Keratinocyte (primary cell): ENCODE measurements at regions not wholly inside any gene's neighbourhood (a gene's known extent, or its start where the extent isn't known, plus 50 kb on each side); places are given as distances from the start of the nearest gene placed in this dataset.
A peak's percentile ranks its signal among the peaks of the same experiment; 100 is the strongest.

Experiments
- DNase-seq: peaks from one replicate; pipeline ENCODE4 v3.0.0-alpha.2; 2011; ENCODE audit warnings: low read depth, missing footprints, low spot score
- FAIRE-seq: peaks from 2 replicates; lab custom pipeline; 2011; peaks lifted over from hg19 to GRCh38; lab: Jason Lieb, UNC
- H2AFZ ChIP-seq: 2 replicates; pipeline ENCODE4 v1.6.0; 2012; ENCODE audit warnings: low read length, control low read depth, inconsistent platforms; ENCODE audit not compliant: control insufficient read depth
- H3K27ac ChIP-seq: 2 replicates; pipeline ENCODE4 v1.5.1; 2011; ENCODE audit warnings: low read length; ENCODE audit not compliant: control insufficient read depth, insufficient read depth
- H3K27me3 ChIP-seq: 3 replicates; pipeline ENCODE4 v1.6.0; 2011; ENCODE audit warnings: low read length; ENCODE audit not compliant: control insufficient read depth, insufficient read depth; ENCODE audit errors: extremely low read depth
- H3K36me3 ChIP-seq, 2 experiments: 2 replicates in 1 of 2; 3 replicates in 1 of 2; pipeline ENCODE4 v1.5.1; 2011; ENCODE audit warnings: low read length in 2 of 2, mild to moderate bottlenecking in 1 of 2; ENCODE audit not compliant: control insufficient read depth in 2 of 2, insufficient read depth in 2 of 2; ENCODE audit errors: extremely low read depth in 1 of 2
- H3K4me1 ChIP-seq: 3 replicates; pipeline ENCODE4 v1.5.1; 2011; ENCODE audit warnings: low read length; ENCODE audit not compliant: control insufficient read depth, insufficient read depth; ENCODE audit errors: extremely low read depth
- H3K4me2 ChIP-seq: 3 replicates; pipeline ENCODE4 v1.6.0; 2011; ENCODE audit warnings: low read depth, low read length; ENCODE audit not compliant: control insufficient read depth, insufficient read depth; ENCODE audit errors: extremely low read depth
- H3K4me3 ChIP-seq, 3 experiments: fragments of 200-600 bp in 1 of 3; sonication (generic) in 1 of 3; 2 replicates in 2 of 3; 3 replicates in 1 of 3; pipeline ENCODE4 v1.5.1; 2011 to 2016; ENCODE audit warnings: low read length in 3 of 3, mild to moderate bottlenecking in 3 of 3, control low read depth in 2 of 3, inconsistent platforms in 1 of 3, low read depth in 1 of 3, mixed read lengths in 1 of 3, mixed run types in 1 of 3, moderate library complexity in 1 of 3; ENCODE audit not compliant: control insufficient read depth in 2 of 3, insufficient read depth in 2 of 3; ENCODE audit errors: extremely low read depth in 1 of 3
- H3K79me2 ChIP-seq: 2 replicates; pipeline ENCODE4 v1.6.0; 2012; ENCODE audit warnings: low read length; ENCODE audit not compliant: control insufficient read depth, insufficient read depth
- H3K9ac ChIP-seq: 3 replicates; pipeline ENCODE4 v1.6.0; 2011; ENCODE audit warnings: low read length; ENCODE audit not compliant: control insufficient read depth, insufficient read depth; ENCODE audit errors: extremely low read depth
- H3K9me1 ChIP-seq: 3 replicates; pipeline ENCODE4 v1.6.0; 2011; ENCODE audit warnings: low read length; ENCODE audit not compliant: control insufficient read depth, insufficient read depth; ENCODE audit errors: extremely low read depth
- H3K9me3 ChIP-seq: 2 replicates; pipeline ENCODE4 v1.5.1; 2012; ENCODE audit warnings: low read depth, low read length; ENCODE audit not compliant: control insufficient read depth
- H4K20me1 ChIP-seq: 3 replicates; pipeline ENCODE4 v1.6.0; 2011; ENCODE audit warnings: low read length; ENCODE audit not compliant: control insufficient read depth, insufficient read depth; ENCODE audit errors: extremely low read depth
- EZH2 ChIP-seq: IDR thresholded peaks from one replicate; pipeline ENCODE4 v1.6.1; 2012; ENCODE audit warnings: inconsistent platforms, mild to moderate bottlenecking, low read length, moderate library complexity
- dilution Hi-C: fragments of 300-500 bp; cut with MboI; formaldehyde crosslinking; loops from one replicate; pipeline ENCODE4 v1.7.0; 2020; ENCODE audit warnings: low sequenced_read_pairs; ENCODE audit not compliant: extremely low pct_ligation_motif_present
- TF ChIP-seq, protein P1 (sequence below), 3 experiments: IDR thresholded peaks in 1 of 3; conservative IDR thresholded peaks in 1 of 3; optimal IDR thresholded peaks in 1 of 3; 2 replicates in 2 of 3; 3 replicates in 1 of 3; pipeline versions ENCODE3 to v1.5.1; 2011; ENCODE audit warnings: low read length in 3 of 3, mild to moderate bottlenecking in 3 of 3, moderate library complexity in 2 of 3, control low read depth in 1 of 3, inconsistent platforms in 1 of 3; ENCODE audit not compliant: insufficient read depth in 2 of 3; ENCODE audit errors: extremely low read depth in 1 of 3

DNA sequence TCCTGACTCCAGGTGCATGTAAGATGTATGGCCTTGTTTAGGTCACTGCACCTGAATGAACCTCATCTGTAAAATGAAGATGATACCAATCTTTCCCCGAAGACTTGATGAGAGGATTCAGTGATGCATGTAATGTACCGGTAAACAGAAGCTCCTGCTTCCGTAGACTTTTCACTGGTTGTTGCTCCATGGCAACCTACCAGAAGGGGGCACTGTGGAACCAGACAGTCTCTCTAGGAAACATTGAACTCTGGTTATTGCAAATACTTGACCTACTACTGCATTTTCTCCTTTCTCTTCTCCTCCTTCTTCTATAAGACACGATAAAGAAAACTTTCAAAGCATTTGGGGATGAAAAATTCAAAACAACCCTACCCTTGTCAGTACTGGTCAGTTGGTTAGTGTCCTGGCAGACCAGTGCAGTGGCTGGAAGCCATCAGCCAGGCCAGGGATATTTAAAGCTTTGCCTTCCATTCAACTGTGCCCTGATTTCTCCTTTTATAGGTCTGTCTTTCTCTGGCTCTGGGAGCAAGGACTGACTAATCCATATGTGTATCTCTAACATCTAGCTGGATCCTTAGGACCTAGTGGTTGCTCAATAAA, 667.4 kb upstream of the SALL1 start:
- Histone ChIP-seq H3K27ac (no peak overlapping the region), H3K79me2 (no peaks in the 10 kb centered on the region), H3K27me3 (no peaks in the 10 kb centered on the region), H3K9me1 (no peaks in the 10 kb centered on the region), H3K9ac (no peak overlapping the region), H2AFZ (no peak overlapping the region), H3K4me1 (no peaks in the 10 kb centered on the region), H3K4me2 (no peak overlapping the region), H3K9me3 (no peaks in the 10 kb centered on the region), H3K36me3 (no peaks in the 10 kb centered on the region), H4K20me1 (no peaks in the 10 kb centered on the region), H3K4me3 (no peak overlapping the region)
- FAIRE-seq = peak; percentile 84
- no peak for DNase-seq
- TF ChIP-seq, protein P1, sequence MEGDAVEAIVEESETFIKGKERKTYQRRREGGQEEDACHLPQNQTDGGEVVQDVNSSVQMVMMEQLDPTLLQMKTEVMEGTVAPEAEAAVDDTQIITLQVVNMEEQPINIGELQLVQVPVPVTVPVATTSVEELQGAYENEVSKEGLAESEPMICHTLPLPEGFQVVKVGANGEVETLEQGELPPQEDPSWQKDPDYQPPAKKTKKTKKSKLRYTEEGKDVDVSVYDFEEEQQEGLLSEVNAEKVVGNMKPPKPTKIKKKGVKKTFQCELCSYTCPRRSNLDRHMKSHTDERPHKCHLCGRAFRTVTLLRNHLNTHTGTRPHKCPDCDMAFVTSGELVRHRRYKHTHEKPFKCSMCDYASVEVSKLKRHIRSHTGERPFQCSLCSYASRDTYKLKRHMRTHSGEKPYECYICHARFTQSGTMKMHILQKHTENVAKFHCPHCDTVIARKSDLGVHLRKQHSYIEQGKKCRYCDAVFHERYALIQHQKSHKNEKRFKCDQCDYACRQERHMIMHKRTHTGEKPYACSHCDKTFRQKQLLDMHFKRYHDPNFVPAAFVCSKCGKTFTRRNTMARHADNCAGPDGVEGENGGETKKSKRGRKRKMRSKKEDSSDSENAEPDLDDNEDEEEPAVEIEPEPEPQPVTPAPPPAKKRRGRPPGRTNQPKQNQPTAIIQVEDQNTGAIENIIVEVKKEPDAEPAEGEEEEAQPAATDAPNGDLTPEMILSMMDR (optimal IDR thresholded peaks at IDR 0.05 in 1 of 3, IDR thresholded peaks at IDR 0.05 in 1 of 3, conservative IDR thresholded peaks at IDR 0.05 in 1 of 3; ENCODE audit: extremely low read depth in 1 of 3, insufficient read depth in 2 of 3, low read length in 3 of 3) = peak; percentile 75 to 86 (median 79)
- TF ChIP-seq EZH2 = no peak
- dilution Hi-C loops = no loop called here

DNA sequence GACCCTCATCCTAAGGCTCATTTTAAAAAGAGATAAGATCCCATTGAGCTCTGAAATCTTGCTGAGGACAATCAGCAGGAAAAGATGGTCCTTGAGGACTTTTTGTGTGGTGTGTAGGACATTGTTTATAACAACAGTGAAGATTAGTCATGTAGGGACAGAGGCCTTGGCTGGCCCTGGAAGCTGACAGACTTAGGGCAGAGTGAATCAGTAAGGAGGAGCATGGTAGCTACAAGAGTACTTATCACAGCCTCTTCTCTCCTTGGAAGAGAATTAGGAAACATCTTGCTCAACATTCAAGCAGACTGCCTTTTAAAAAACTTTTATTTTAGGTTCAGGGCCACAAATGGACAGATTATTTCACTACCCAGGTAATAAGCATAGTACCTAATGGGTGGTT, 665.9 kb upstream of the SALL1 start:
- H3K9me1 ChIP-seq = no peaks in the 10 kb centered on the region
- no peaks in the 10 kb centered on the region for H3K4me1 ChIP-seq
- dilution Hi-C loops = no loop called here
- no peak for TF ChIP-seq EZH2
- TF ChIP-seq, protein P1 (optimal IDR thresholded peaks at IDR 0.05 in 1 of 3, IDR thresholded peaks at IDR 0.05 in 1 of 3, conservative IDR thresholded peaks at IDR 0.05 in 1 of 3; ENCODE audit: extremely low read depth in 1 of 3, insufficient read depth in 2 of 3, low read length in 3 of 3) = no peak
- DNase-seq (no peak), FAIRE-seq (no peak)
- H3K4me3 ChIP-seq = no peak overlapping the region
- H3K9me3 ChIP-seq = no peaks in the 10 kb centered on the region
- no peak overlapping the region for H3K27ac ChIP-seq
- no peak overlapping the region for H2AFZ ChIP-seq
- H3K27me3 ChIP-seq = no peaks in the 10 kb centered on the region
- H4K20me1 ChIP-seq = no peaks in the 10 kb centered on the region
- no peaks in the 10 kb centered on the region for H3K36me3 ChIP-seq
- H3K4me2 ChIP-seq = no peak overlapping the region
- H3K79me2 ChIP-seq = no peaks in the 10 kb centered on the region
- H3K9ac ChIP-seq = no peak overlapping the region
